ENCODE measurements at regions not wholly inside any gene's neighbourhood (a gene's known extent, or its start where the extent isn't known, plus 50 kb on each side); places are given as distances from the start of the nearest gene placed in this dataset.
A peak's percentile ranks its signal among the peaks of the same experiment; 100 is the strongest.
"Not testable (repeated sequence)": the region's sequence is repeated elsewhere in the genome, so short reads cannot be mapped to it uniquely, and the experiment has no call there.

GRCh38 chr17:34024386-34024785, 230.7 kb upstream of the CCL2 start:
- no peak for DNase-seq (ENCODE audit: low spot score)

- no peak for DNase-seq (ENCODE audit: low spot score)
Observed at GRCh38 chr17:34024806-34025551, 230.1 kb upstream of the CCL2 start.

GRCh38 chr17:34030601-34031000, 224.5 kb upstream of the CCL2 start:
- DNase-seq (ENCODE audit: low spot score), result not testable (repeated sequence)

- not testable (repeated sequence) for DNase-seq (ENCODE audit: low spot score)
Observed at GRCh38 chr17:34032305-34032704, 222.8 kb upstream of the CCL2 start.

GRCh38 chr17:34038786-34039185, 216.3 kb upstream of the CCL2 start:
- DNase-seq (ENCODE audit: low spot score), result not testable (repeated sequence)

- not testable (repeated sequence) for DNase-seq (ENCODE audit: low spot score)
Observed at GRCh38 chr17:34039213-34039612, 215.9 kb upstream of the CCL2 start.

- not testable (repeated sequence) for DNase-seq (ENCODE audit: low spot score)
Observed at GRCh38 chr17:34039759-34040555, 215.1 kb upstream of the CCL2 start.

GRCh38 chr17:34045990-34046389, 209.1 kb upstream of the CCL2 start:
- DNase-seq (ENCODE audit: low spot score), result no peak

- no peak for DNase-seq (ENCODE audit: low spot score)
Observed at GRCh38 chr17:34051046-34051445, 204.0 kb upstream of the CCL2 start.

- no peak for DNase-seq (ENCODE audit: low spot score)
Observed at GRCh38 chr17:34054495-34054894, 200.6 kb upstream of the CCL2 start.

- DNase-seq (ENCODE audit: low spot score), result no peak
Observed at GRCh38 chr17:34055606-34056005, 199.5 kb upstream of the CCL2 start.

- no peak for DNase-seq (ENCODE audit: low spot score)
Observed at GRCh38 chr17:34059423-34060220, 195.5 kb upstream of the CCL2 start.

- DNase-seq (ENCODE audit: low spot score), result no peak
Observed at GRCh38 chr17:34066528-34066927, 188.6 kb upstream of the CCL2 start.

GRCh38 chr17:34067011-34067410, 188.1 kb upstream of the CCL2 start:
- DNase-seq (ENCODE audit: low spot score), result no peak

GRCh38 chr17:34068571-34068970, 186.5 kb upstream of the CCL2 start:
- DNase-seq (ENCODE audit: low spot score), result no peak

GRCh38 chr17:34070712-34071111, 184.4 kb upstream of the CCL2 start:
- no peak for DNase-seq (ENCODE audit: low spot score)

- DNase-seq (ENCODE audit: low spot score), result no peak
Observed at GRCh38 chr17:34071886-34072420, 183.1 kb upstream of the CCL2 start.

- no peak for DNase-seq (ENCODE audit: low spot score)
Observed at GRCh38 chr17:34075076-34075475, 180.0 kb upstream of the CCL2 start.

- DNase-seq (ENCODE audit: low spot score), result no peak
Observed at GRCh38 chr17:34076743-34077631, 178.1 kb upstream of the CCL2 start.

GRCh38 chr17:34081269-34081668, 173.8 kb upstream of the CCL2 start:
- peak; percentile 11 for DNase-seq (ENCODE audit: low spot score)

- DNase-seq (ENCODE audit: low spot score), result no peak
Observed at GRCh38 chr17:34082404-34082803, 172.7 kb upstream of the CCL2 start.
